ENCODE measurements at regions not wholly inside any gene's neighbourhood (a gene's known extent, or its start where the extent isn't known, plus 50 kb on each side); places are given as distances from the start of the nearest gene placed in this dataset.

GRCh38 chr17:31593806-31594205 is 202.3 kb downstream of the RAB11FIP4 start:
- ChIA-PET POLR2A (interaction anchor here (1.2 kb wide), 1 partner anchor 12 kb away, joined by 7 read pairs; no protein-coding TSS in a partner anchor), CTCF (ENCODE audit: low intra/inter-chr PET ratio) (no interaction called here)
- Histone ChIP-seq H3K27me3 (ENCODE audit: control insufficient read depth in 2 of 2, insufficient read depth in 2 of 2, low read length in 2 of 2) (peaks cover 0 to 29% of the 10 kb centered on the region in 2 experiments; a peak in 3 of 5 replicates), H3K9ac (ENCODE audit: insufficient read depth in 1 of 2, low read depth in 2 of 2, low read length in 2 of 2) (peak overlapping the region in 1 of 2 experiments; percentile 26; a peak in 1 of 4 replicates), H3K9me3 (replicated peaks; ENCODE audit: control insufficient read depth, insufficient read depth, low read depth, low read length) (no peaks in the 10 kb centered on the region), H3K4me1 (replicated peaks in 1 of 2; ENCODE audit: control insufficient read depth in 2 of 2, insufficient read depth in 2 of 2, low read length in 2 of 2) (0 out of 5 replicates have a peak, but pooled peaks cover 0 to 4% of the 10 kb centered on the region in 2 experiments), H3K36me3 (ENCODE audit: control insufficient read depth, insufficient read depth, low read length) (no peaks in the 10 kb centered on the region), H3K27ac (ENCODE audit: extremely low read depth, low read depth, low read length) (no peak overlapping the region), H3K4me2 (ENCODE audit: insufficient read depth, low read length) (no peak overlapping the region), H3K79me2 (ENCODE audit: control insufficient read depth, insufficient read depth, low read length) (no peaks in the 10 kb centered on the region), H2AFZ (ENCODE audit: low read depth, low read length) (no peak overlapping the region), H3K4me3 (no peak overlapping the region), H3K9me1 (ENCODE audit: control insufficient read depth, insufficient read depth, low read length) (no peaks in the 10 kb centered on the region), H4K20me1 (replicated peaks; ENCODE audit: control insufficient read depth, insufficient read depth, low read length) (no peaks in the 10 kb centered on the region; the same call in 1 of the 2 replicates)
- WGBS (ENCODE audit: insufficient coverage, low coverage, missing lambda C conversion rate) = 0% methylated on average over 6 of the region's 7 CpGs
- TF ChIP-seq U2AF2 (optimal IDR thresholded peaks at IDR 0.05; ENCODE audit: low read depth, low read length) (no peak), ZNF740 (CRISPR knock-in tag; IDR thresholded peaks at IDR 0.05) (no peak), ZNF740 (tag; IDR thresholded peaks at IDR 0.05) (no peak), MBD1 (CRISPR knock-in tag; IDR thresholded peaks at IDR 0.05) (no peak), EHMT2 (IDR thresholded peaks at IDR 0.05) (no peak), ZNF778 (CRISPR knock-in tag; IDR thresholded peaks at IDR 0.05) (no peak), SP2 (IDR thresholded peaks at IDR 0.05; ENCODE audit: extremely low read depth, low read depth, low read length, poor library complexity, severe bottlenecking) (no peak), ZNF347 (CRISPR knock-in tag; IDR thresholded peaks at IDR 0.05; ENCODE audit: low read depth) (no peak), GTF2E2 (tag; IDR thresholded peaks at IDR 0.05) (no peak)
- TF ChIP-seq, protein P1, sequence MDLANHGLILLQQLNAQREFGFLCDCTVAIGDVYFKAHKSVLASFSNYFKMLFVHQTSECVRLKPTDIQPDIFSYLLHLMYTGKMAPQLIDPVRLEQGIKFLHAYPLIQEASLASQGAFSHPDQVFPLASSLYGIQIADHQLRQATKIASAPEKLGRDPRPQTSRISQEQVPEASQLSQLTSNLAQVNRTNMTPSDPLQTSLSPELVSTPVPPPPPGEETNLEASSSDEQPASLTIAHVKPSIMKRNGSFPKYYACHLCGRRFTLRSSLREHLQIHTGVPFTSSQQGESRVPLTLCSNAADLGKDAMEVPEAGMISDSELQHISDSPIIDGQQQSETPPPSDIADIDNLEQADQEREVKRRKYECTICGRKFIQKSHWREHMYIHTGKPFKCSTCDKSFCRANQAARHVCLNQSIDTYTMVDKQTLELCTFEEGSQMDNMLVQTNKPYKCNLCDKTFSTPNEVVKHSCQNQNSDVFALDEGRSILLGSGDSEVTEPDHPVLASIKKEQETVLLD (IDR thresholded peaks at IDR 0.05) = no peak
- ATAC-seq = no peak
- intact Hi-C loops (cut with micrococcal nuclease) (no loop called here), in situ Hi-C loops (cut with MboI) (no loop called here)
- BruUV-seq (replicated peaks) = no TSS peak
- no peak for DNase-seq (ENCODE audit: extremely low read depth in 1 of 4, low spot score in 3 of 4)
- no peak for FAIRE-seq
